ENCODE measurements at regions not wholly inside any gene's neighbourhood (a gene's known extent, or its start where the extent isn't known, plus 50 kb on each side); places are given as distances from the start of the nearest gene placed in this dataset.

GRCh38 chr4:155066871-155067270 lies 141.6 kb upstream of the NPY2R start:
- TF ChIP-seq EZH2 (IDR thresholded peaks at IDR 0.05; ENCODE audit: insufficient read depth, poor library complexity, severe bottlenecking), result no peak
- no peak for TF ChIP-seq EZH2phosphoT487 (IDR thresholded peaks at IDR 0.05; ENCODE audit: insufficient read depth, low read depth)
